GM18870 (cell line): ENCODE measurements at regions not wholly inside any gene's neighbourhood (a gene's known extent, or its start where the extent isn't known, plus 50 kb on each side); places are given as distances from the start of the nearest gene placed in this dataset.

Experiments
- ATAC-seq: cut with Tn5 transposase; IDR thresholded peaks from one replicate; pipeline ENCODE4 v1.9.1; 2021; ENCODE audit warnings: moderate library complexity; ENCODE audit not compliant: unreplicated experiment

- no peak for ATAC-seq
Observed at GRCh38 chr17:77853191-77853977, 105.1 kb upstream of the TNRC6C start.

GRCh38 chr17:77854083-77854758, 104.3 kb upstream of the TNRC6C start:
- no peak for ATAC-seq

GRCh38 chr17:77854759-77855745, 103.5 kb upstream of the TNRC6C start:
- no peak for ATAC-seq

GRCh38 chr17:77856551-77857305, 101.8 kb upstream of the TNRC6C start:
- no peak for ATAC-seq

GRCh38 chr17:77857306-77857555, 101.3 kb upstream of the TNRC6C start:
- ATAC-seq, result no peak

- no peak for ATAC-seq
Observed at GRCh38 chr17:77857613-77858012, 100.9 kb upstream of the TNRC6C start.

GRCh38 chr17:77858291-77859034, 100.0 kb upstream of the TNRC6C start:
- ATAC-seq, result no peak

GRCh38 chr17:77859035-77859810, 99.3 kb upstream of the TNRC6C start:
- no peak for ATAC-seq

- no peak for ATAC-seq
Observed at GRCh38 chr17:77861133-77861695, 97.3 kb upstream of the TNRC6C start.

- no peak for ATAC-seq
Observed at GRCh38 chr17:77861981-77862645, 96.4 kb upstream of the TNRC6C start.

GRCh38 chr17:77862890-77863813, 95.4 kb upstream of the TNRC6C start:
- ATAC-seq, result no peak

- no peak for ATAC-seq
Observed at GRCh38 chr17:77863814-77864161, 94.7 kb upstream of the TNRC6C start.

GRCh38 chr17:77864234-77865111, 94.0 kb upstream of the TNRC6C start:
- no peak for ATAC-seq

GRCh38 chr17:77865112-77865611, 93.3 kb upstream of the TNRC6C start:
- ATAC-seq, result no peak

GRCh38 chr17:77865716-77866115, 92.8 kb upstream of the TNRC6C start:
- ATAC-seq, result no peak

GRCh38 chr17:77867308-77867781, 91.2 kb upstream of the TNRC6C start:
- peak; percentile 38 for ATAC-seq
